ENCODE measurements at regions not wholly inside any gene's neighbourhood (a gene's known extent, or its start where the extent isn't known, plus 50 kb on each side); places are given as distances from the start of the nearest gene placed in this dataset.

GRCh38 chr20:12433724-12434123 lies 516.0 kb downstream of the BTBD3 start:
- H3K9me3 ChIP-seq: no peaks in the 10 kb centered on the region
- TF ChIP-seq CTCF (IDR thresholded peaks at IDR 0.05) (no peak), POLR2A (IDR thresholded peaks at IDR 0.05) (no peak), POLR2AphosphoS5 (IDR thresholded peaks at IDR 0.05) (no peak)
- H3K27me3 ChIP-seq: no peaks in the 10 kb centered on the region
- no peaks in the 10 kb centered on the region for H3K36me3 ChIP-seq
- H3K27ac ChIP-seq: no peak overlapping the region
- H3K4me3 ChIP-seq: no peak overlapping the region
- intact Hi-C loops (cut with DNase I; ENCODE audit: low total_unique reads): no loop called here
- DNase-seq (ENCODE audit: low spot score in 2 of 2): no peak
- no peaks in the 10 kb centered on the region for H3K4me1 ChIP-seq

- Histone ChIP-seq H3K4me3 (no peak overlapping the region), H3K36me3 (no peaks in the 10 kb centered on the region), H3K27me3 (no peaks in the 10 kb centered on the region), H3K27ac (no peak overlapping the region), H3K4me1 (no peaks in the 10 kb centered on the region), H3K9me3 (peaks cover 0 to 3% of the 10 kb centered on the region in 2 donors)
- TF ChIP-seq POLR2A (IDR thresholded peaks at IDR 0.05): no peak
- no peak for TF ChIP-seq POLR2AphosphoS5 (IDR thresholded peaks at IDR 0.05)
- no peak for TF ChIP-seq CTCF (IDR thresholded peaks at IDR 0.05)
- no peak for DNase-seq (ENCODE audit: low spot score in 2 of 2)
- intact Hi-C loops (cut with DNase I; ENCODE audit: low total_unique reads): no loop called here
These were observed 517.0 kb downstream of the BTBD3 start for GRCh38 chr20:12434672-12435071.

GRCh38 chr20:12435268-12435667 lies 517.6 kb downstream of the BTBD3 start:
- intact Hi-C loops (cut with DNase I; ENCODE audit: low total_unique reads): no loop called here
- H3K4me3 ChIP-seq: no peak overlapping the region
- H3K27me3 ChIP-seq: no peaks in the 10 kb centered on the region
- H3K9me3 ChIP-seq: peaks cover 0 to 3% of the 10 kb centered on the region in 2 donors
- no peak overlapping the region for H3K27ac ChIP-seq
- H3K36me3 ChIP-seq: no peaks in the 10 kb centered on the region
- TF ChIP-seq POLR2AphosphoS5 (IDR thresholded peaks at IDR 0.05) (no peak), CTCF (IDR thresholded peaks at IDR 0.05) (no peak), POLR2A (IDR thresholded peaks at IDR 0.05) (no peak)
- DNase-seq (ENCODE audit: low spot score in 2 of 2): no peak
- no peaks in the 10 kb centered on the region for H3K4me1 ChIP-seq

- no peaks in the 10 kb centered on the region for H3K27me3 ChIP-seq
- intact Hi-C loops (cut with DNase I; ENCODE audit: low total_unique reads): no loop called here
- H3K9me3 ChIP-seq: peaks cover 0 to 6% of the 10 kb centered on the region in 2 donors
- H3K27ac ChIP-seq: no peak overlapping the region
- H3K4me3 ChIP-seq: no peak overlapping the region
- no peak for DNase-seq (ENCODE audit: low spot score in 2 of 2)
- TF ChIP-seq POLR2AphosphoS5 (IDR thresholded peaks at IDR 0.05) (no peak), CTCF (IDR thresholded peaks at IDR 0.05) (no peak), POLR2A (IDR thresholded peaks at IDR 0.05) (no peak)
- no peaks in the 10 kb centered on the region for H3K36me3 ChIP-seq
- H3K4me1 ChIP-seq: no peaks in the 10 kb centered on the region
These were observed 536.0 kb downstream of the BTBD3 start for GRCh38 chr20:12453711-12454110.

- no peak overlapping the region for H3K27ac ChIP-seq
- intact Hi-C loops (cut with DNase I; ENCODE audit: low total_unique reads): no loop called here
- H3K4me1 ChIP-seq: no peaks in the 10 kb centered on the region
- no peak overlapping the region for H3K4me3 ChIP-seq
- DNase-seq (ENCODE audit: low spot score in 2 of 2): no peak
- H3K36me3 ChIP-seq: no peaks in the 10 kb centered on the region
- TF ChIP-seq POLR2A (IDR thresholded peaks at IDR 0.05) (no peak), POLR2AphosphoS5 (IDR thresholded peaks at IDR 0.05) (no peak), CTCF (IDR thresholded peaks at IDR 0.05) (no peak)
- H3K27me3 ChIP-seq: no peaks in the 10 kb centered on the region
- peaks cover 0 to 6% of the 10 kb centered on the region in 2 donors for H3K9me3 ChIP-seq
These were observed 537.5 kb downstream of the BTBD3 start for GRCh38 chr20:12455148-12455547.
